Coronary artery (tissue), 2 donors: ENCODE measurements at regions not wholly inside any gene's neighbourhood (a gene's known extent, or its start where the extent isn't known, plus 50 kb on each side); places are given as distances from the start of the nearest gene placed in this dataset.

Source experiments
- DNase-seq: peaks from one replicate; pipeline ENCODE4 v3.0.0-alpha.2; 2017; ENCODE audit warnings: low spot score
- H3K27ac ChIP-seq, 2 donors: fragments of 200-600 bp; sonication (generic); one replicate each; pipeline ENCODE4 v1.5.1; 2016 to 2019
- H3K4me3 ChIP-seq: fragments of 200-600 bp; sonication (generic); 2 replicates; pipeline ENCODE4 v1.5.1; 2016; ENCODE audit warnings: mild to moderate bottlenecking, moderate library complexity
- CTCF ChIP-seq: fragments of 200-600 bp; sonication (generic); IDR thresholded peaks from one replicate; pipeline ENCODE4 v1.5.1; 2019; ENCODE audit warnings: antibody characterized with exemption

GRCh38 chr6:48764286-48765044, 653.5 kb upstream of the PTCHD4 start:
- Histone ChIP-seq H3K27ac (no peak overlapping the region), H3K4me3 (no peak overlapping the region)
- no peak for TF ChIP-seq CTCF
- DNase-seq, result no peak

GRCh38 chr6:48757661-48758060, 646.7 kb upstream of the PTCHD4 start:
- Histone ChIP-seq H3K27ac (no peak overlapping the region), H3K4me3 (no peak overlapping the region)
- no peak for TF ChIP-seq CTCF
- no peak for DNase-seq

- no peak for TF ChIP-seq CTCF
- DNase-seq, result no peak
- Histone ChIP-seq H3K27ac (no peak overlapping the region), H3K4me3 (no peak overlapping the region)
Measured at GRCh38 chr6:48755315-48755714, 644.3 kb upstream of the PTCHD4 start.

GRCh38 chr6:48754641-48755040, 643.6 kb upstream of the PTCHD4 start:
- DNase-seq, result no peak
- H3K4me3 ChIP-seq, result no peak overlapping the region
- H3K27ac ChIP-seq, result no peak overlapping the region
- no peak for TF ChIP-seq CTCF

- H3K27ac ChIP-seq, result no peak overlapping the region
- no peak overlapping the region for H3K4me3 ChIP-seq
- TF ChIP-seq CTCF, result no peak
- no peak for DNase-seq
Measured at GRCh38 chr6:48750861-48751260, 639.9 kb upstream of the PTCHD4 start.

GRCh38 chr6:48747471-48747870, 636.5 kb upstream of the PTCHD4 start:
- DNase-seq, result no peak
- no peak overlapping the region for H3K4me3 ChIP-seq
- TF ChIP-seq CTCF, result no peak
- no peak overlapping the region for H3K27ac ChIP-seq

- DNase-seq, result no peak
- Histone ChIP-seq H3K4me3 (no peak overlapping the region), H3K27ac (no peak overlapping the region)
- TF ChIP-seq CTCF, result no peak
Measured at GRCh38 chr6:48747040-48747439, 636.0 kb upstream of the PTCHD4 start.
